IMR-90 (cell line): ENCODE measurements at regions not wholly inside any gene's neighbourhood (a gene's known extent, or its start where the extent isn't known, plus 50 kb on each side); places are given as distances from the start of the nearest gene placed in this dataset.
A peak's percentile ranks its signal among the peaks of the same experiment; 100 is the strongest.

Source experiments
- ATAC-seq: fragments of 200-7000 bp; cut with Tn5 transposase; 2 replicates; pipeline ENCODE4 v1.9.1; 2020; ENCODE audit warnings: low read depth, mild to moderate bottlenecking, moderate library complexity
- BruUV-seq: library from RNA; stranded (reverse); fragments of 400-500 nt; replicated peaks from 2 replicates; lab custom pipeline; 2021; lab: Mats Ljungman, UMichigan
- CTCF ChIA-PET: fragments of 300-600 bp; formaldehyde crosslinking; extraction: SDS; loops from one replicate; lab custom pipeline; 2021; ENCODE audit warnings: antibody characterized with exemption; lab: Yijun Ruan, JAX
- POLR2A ChIA-PET: fragments of 300-600 bp; sonication (Branson Sonifier 250); formaldehyde crosslinking; loops from one replicate; lab custom pipeline; 2022; ENCODE audit warnings: antibody characterized with exemption; ENCODE audit not compliant: unreplicated experiment; lab: Charles Lee
- DNase-seq: peaks from one replicate; pipeline ENCODE4 v3.0.0; 2013
- H2AFZ ChIP-seq: replicated peaks from 2 replicates; pipeline ENCODE3; 2013; ENCODE audit warnings: low read length, mild to moderate bottlenecking; ENCODE audit not compliant: poor library complexity
- H2AK5ac ChIP-seq: 2 replicates; pipeline ENCODE4 v1.6.1; 2013; ENCODE audit warnings: low read depth, low read length, inconsistent platforms
- H2AK9ac ChIP-seq: replicated peaks from 2 replicates; pipeline ENCODE3; 2013; ENCODE audit warnings: mild to moderate bottlenecking, low read depth, low read length, moderate library complexity; ENCODE audit not compliant: poor library complexity
- H2BK120ac ChIP-seq: 2 replicates; pipeline ENCODE4 v1.6.1; 2013; ENCODE audit warnings: low read depth, low read length, inconsistent platforms
- H2BK15ac ChIP-seq: 3 replicates; pipeline ENCODE4 v1.6.1; 2013; ENCODE audit warnings: low read depth, low read length, inconsistent platforms
- H2BK20ac ChIP-seq: 2 replicates; pipeline ENCODE4 v1.6.1; 2013; ENCODE audit warnings: low read depth, mild to moderate bottlenecking, inconsistent platforms, low read length, moderate library complexity
- H2BK5ac ChIP-seq: 2 replicates; pipeline ENCODE4 v1.6.1; 2013; ENCODE audit warnings: mild to moderate bottlenecking, low read depth, low read length, inconsistent platforms; ENCODE audit not compliant: poor library complexity, severe bottlenecking
- H3K14ac ChIP-seq: replicated peaks from 2 replicates; pipeline ENCODE4 v1.6.1; 2013; ENCODE audit warnings: low read depth, low read length, inconsistent platforms
- H3K18ac ChIP-seq: 2 replicates; pipeline ENCODE4 v1.6.1; 2013; ENCODE audit warnings: low read depth, low read length, control low read depth
- H3K23ac ChIP-seq: 2 replicates; pipeline ENCODE4 v1.6.1; 2013; ENCODE audit warnings: low read depth, low read length, inconsistent platforms
- H3K27ac ChIP-seq: 2 replicates; pipeline ENCODE4 v1.5.1; 2013; ENCODE audit warnings: mild to moderate bottlenecking, control low read depth, low read length; ENCODE audit not compliant: insufficient read depth
- H3K27me3 ChIP-seq: 2 replicates; pipeline ENCODE4 v1.6.1; 2013; ENCODE audit warnings: low read length; ENCODE audit not compliant: control insufficient read depth, insufficient read depth
- H3K36me3 ChIP-seq: 2 replicates; pipeline ENCODE4 v1.6.1; 2013; ENCODE audit warnings: low read length, mixed read lengths; ENCODE audit not compliant: control insufficient read depth, insufficient read depth
- H3K4ac ChIP-seq: 2 replicates; pipeline ENCODE4 v1.6.1; 2013; ENCODE audit warnings: low read depth, low read length, inconsistent platforms
- H3K4me1 ChIP-seq: 2 replicates; pipeline ENCODE4 v1.6.1; 2013; ENCODE audit warnings: low read length, mixed read lengths; ENCODE audit not compliant: control insufficient read depth, insufficient read depth
- H3K4me2 ChIP-seq: 2 replicates; pipeline ENCODE4 v1.6.1; 2013; ENCODE audit warnings: low read depth, mild to moderate bottlenecking, control low read depth, low read length, moderate library complexity
- H3K4me3 ChIP-seq: 2 replicates; pipeline ENCODE4 v1.5.1; 2013; ENCODE audit warnings: low read depth, mild to moderate bottlenecking, control low read depth, low read length, moderate library complexity; ENCODE audit not compliant: insufficient read depth
- H3K56ac ChIP-seq: 2 replicates; pipeline ENCODE4 v1.6.1; 2013; ENCODE audit warnings: low read length, inconsistent platforms; ENCODE audit not compliant: insufficient read depth; ENCODE audit errors: extremely low read depth
- H3K79me1 ChIP-seq, 2 experiments: 2 replicates each; pipeline ENCODE4 v1.6.1; 2013; ENCODE audit warnings: low read length in 2 of 2, inconsistent platforms in 1 of 2, low read depth in 1 of 2
- H3K9ac ChIP-seq: 2 replicates; pipeline ENCODE4 v1.6.1; 2013; ENCODE audit warnings: low read depth, low read length, control low read depth
- H3K9me1 ChIP-seq: 2 replicates; pipeline ENCODE4 v1.6.1; 2013; ENCODE audit warnings: low read length, inconsistent platforms; ENCODE audit not compliant: insufficient read depth
- H3K9me3 ChIP-seq: 2 replicates; pipeline ENCODE4 v1.6.1; 2013; ENCODE audit warnings: low read length; ENCODE audit not compliant: control insufficient read depth, insufficient read depth
- H4K20me1 ChIP-seq: 2 replicates; pipeline ENCODE4 v1.6.1; 2013; ENCODE audit warnings: low read length, inconsistent platforms; ENCODE audit not compliant: insufficient read depth
- H4K5ac ChIP-seq: 2 replicates; pipeline ENCODE4 v1.6.1; 2013; ENCODE audit warnings: mild to moderate bottlenecking, low read depth, low read length, control low read depth
- H4K8ac ChIP-seq, 2 experiments: 2 replicates each; pipeline ENCODE4 v1.6.1; 2013; ENCODE audit warnings: low read depth in 2 of 2, low read length in 2 of 2, control low read depth in 1 of 2, inconsistent platforms in 1 of 2
- H4K91ac ChIP-seq: 2 replicates; pipeline ENCODE4 v1.6.1; 2013; ENCODE audit warnings: low read depth, low read length, inconsistent platforms; ENCODE audit not compliant: insufficient read depth
- BHLHE40 ChIP-seq: fragments of 150-350 bp; IDR thresholded peaks from 2 replicates; pipeline ENCODE4 v1.6.1; 2016; ENCODE audit warnings: mild to moderate bottlenecking, low read depth, low read length
- CEBPB ChIP-seq: IDR thresholded peaks from 2 replicates; pipeline ENCODE4 v1.6.1; 2012; ENCODE audit warnings: low read depth, low read length, improper control_type of control experiment
- FOS ChIP-seq: fragments of 150-350 bp; IDR thresholded peaks from 2 replicates; pipeline ENCODE4 v1.6.1; 2016; ENCODE audit warnings: low read depth, low read length
- RAD21 ChIP-seq: IDR thresholded peaks from 2 replicates; pipeline ENCODE4 v1.6.1; 2012; ENCODE audit warnings: low read length, improper control_type of control experiment
- WGBS, 2 experiments: methylation state at CpG; one replicate each; pipeline versions ENCODE4 v1.1.5 to v1.1.7; 2013; ENCODE audit warnings: missing lambda C conversion rate in 2 of 2; ENCODE audit not compliant: insufficient read length in 1 of 2; ENCODE audit errors: extremely low coverage in 2 of 2; 5-methylcytosine and 5-hydroxymethylcytosine counted together
- dilution Hi-C: fragments of 300-500 bp; cut with HindIII; formaldehyde crosslinking; loops from one replicate; pipeline ENCODE4 v1.14.3; 2018; ENCODE audit warnings: low sequenced_read_pairs; ENCODE audit not compliant: unreplicated experiment
- in situ Hi-C: fragments of 300-500 bp; cut with MboI; formaldehyde crosslinking; loops from 3 replicates; pipeline ENCODE4 v1.14.3; 2019; ENCODE audit warnings: low sequenced_read_pairs, inconsistent platforms, mixed read lengths
- intact Hi-C: fragments of 100-400 bp; cut with micrococcal nuclease; formaldehyde crosslinking; loops from 2 replicates; pipeline ENCODE4 v1.10.0; 2022

GRCh38 chr9:81431641-81432040, 257.7 kb downstream of the TLE1 start (continued):
- TF ChIP-seq BHLHE40: peak; percentile 33; the same call in 1 of the 2 replicates

- Histone ChIP-seq H4K20me1 (no peaks in the 10 kb centered on the region), H3K4me2 (no peak overlapping the region), H3K9me3 (peaks cover 6% of the 10 kb centered on the region; the same call in 1 of the 2 replicates), H4K8ac (no peak overlapping the region), H3K18ac (no peak overlapping the region), H3K4ac (0 out of 2 replicates have a peak overlapping the region, but pooled peaks have one; percentile 61), H3K27me3 (no peaks in the 10 kb centered on the region), H2AFZ (no peak overlapping the region), H4K91ac (no peak overlapping the region), H3K9me1 (no peaks in the 10 kb centered on the region), H2BK20ac (no peak overlapping the region; the same call in 1 of the 2 replicates), H3K79me1 (no peaks in the 10 kb centered on the region), H2AK5ac (no peak overlapping the region), H3K23ac (no peak overlapping the region), H2BK120ac (peak overlapping the region; percentile 32; the same call in 1 of the 2 replicates), H3K4me3 (no peak overlapping the region), H2AK9ac (no peak overlapping the region), H4K5ac (no peak overlapping the region), H3K36me3 (no peaks in the 10 kb centered on the region), H3K27ac (no peak overlapping the region), H3K9ac (no peak overlapping the region), H3K4me1 (peaks cover 2% of the 10 kb centered on the region; the same call in 1 of the 2 replicates), H3K14ac (no peak overlapping the region), H2BK15ac (no peak overlapping the region; the same call in 2 of the 3 replicates), H2BK5ac (peak overlapping the region; percentile 54), H3K56ac (no peak overlapping the region; the same call in 1 of the 2 replicates)
- dilution Hi-C loops: no loop called here
- ATAC-seq (no peak), DNase-seq (peak; percentile 72)
- in situ Hi-C loops: no loop called here
- intact Hi-C loops: loop anchor here (2.0 kb wide), 2 partner anchors 42 to 62 kb away; no protein-coding TSS in a partner anchor
- no TSS peak for BruUV-seq
- ChIA-PET POLR2A (no interaction called here), CTCF (no interaction called here)
- WGBS, 2 experiments: no CpG with 5 or more reads among the region's 1 CpG
- no peak for TF ChIP-seq RAD21
- peak; percentile 62 for TF ChIP-seq CEBPB
- TF ChIP-seq FOS: peak; percentile 25; the same call in 1 of the 2 replicates
Measured at GRCh38 chr9:81430727-81431126, 258.6 kb downstream of the TLE1 start.
